Spleen (tissue), 11 donors: ENCODE measurements at regions not wholly inside any gene's neighbourhood (a gene's known extent, or its start where the extent isn't known, plus 50 kb on each side); places are given as distances from the start of the nearest gene placed in this dataset.

ENCODE experiments used
- DNase-seq: peaks from one replicate; pipeline ENCODE4 v3.0.0-alpha.2; 2020
- H3K27ac ChIP-seq, 8 donors: fragments of 200-600 bp; sonication (generic) in 7 of 8; 1 replicate in 4 of 8; 2 replicates in 4 of 8; pipeline versions ENCODE4 v1.5.0 to v1.8.0; 2016 to 2021; ENCODE audit warnings: inconsistent platforms in 4 of 8, mild to moderate bottlenecking in 4 of 8, moderate library complexity in 1 of 8
- H3K27me3 ChIP-seq, 7 donors: fragments of 200-600 bp; sonication (generic) in 6 of 7; replicated peaks in 1 of 7; 1 replicate in 4 of 7; 2 replicates in 3 of 7; pipeline versions ENCODE4 v1.5.0 to v1.8.0; 2016 to 2021; ENCODE audit warnings: inconsistent platforms in 3 of 7, mild to moderate bottlenecking in 1 of 7
- H3K36me3 ChIP-seq, 6 donors: fragments of 200-600 bp; sonication (generic) in 5 of 6; 1 replicate in 4 of 6; 2 replicates in 2 of 6; pipeline versions ENCODE4 v1.5.0 to v1.8.0; 2016 to 2021; ENCODE audit warnings: inconsistent platforms in 2 of 6
- H3K4me1 ChIP-seq, 6 donors: fragments of 200-600 bp; sonication (generic) in 5 of 6; 1 replicate in 3 of 6; 2 replicates in 3 of 6; pipeline versions ENCODE4 v1.5.0 to v1.8.0; 2016 to 2021; ENCODE audit warnings: inconsistent platforms in 3 of 6
- H3K4me3 ChIP-seq, 8 donors: fragments of 200-600 bp; sonication (generic) in 7 of 8; 1 replicate in 4 of 8; 2 replicates in 4 of 8; pipeline versions ENCODE4 v1.5.0 to v1.8.0; 2016 to 2021; ENCODE audit warnings: inconsistent platforms in 4 of 8, mild to moderate bottlenecking in 4 of 8, moderate library complexity in 2 of 8
- H3K9me3 ChIP-seq, 8 donors: fragments of 200-600 bp; sonication (generic) in 7 of 8; 1 replicate in 4 of 8; 2 replicates in 4 of 8; pipeline versions ENCODE4 v1.5.0 to v1.8.0; 2016 to 2021; ENCODE audit warnings: inconsistent platforms in 4 of 8
- POLR2A ChIP-seq, 3 donors: fragments of 450-650 bp; IDR thresholded peaks; one replicate each; pipeline ENCODE4 v1.5.1; 2017; ENCODE audit warnings: antibody characterized with exemption in 3 of 3, mild to moderate bottlenecking in 1 of 3
- POLR2AphosphoS5 ChIP-seq, 3 donors: sonication (generic); formaldehyde crosslinking; IDR thresholded peaks; one replicate each; pipeline ENCODE4 v1.5.1; 2017; ENCODE audit warnings: antibody characterized with exemption in 3 of 3
- WGBS, 5 donors: extraction: QIAGEN DNeasy Blood & Tissue Kit in 3 of 5; methylation state at CpG; one replicate each; pipeline versions ENCODE4 v1.1.5 to v1.1.7; 2013 to 2018; 5-methylcytosine and 5-hydroxymethylcytosine counted together
- intact Hi-C: fragments of 100-400 bp; cut with DNase I; formaldehyde crosslinking; loops from one replicate; pipeline ENCODE4 v1.15.0; 2023; ENCODE audit warnings: low total_unique reads
- TF ChIP-seq, protein P1 (sequence below), 11 experiments: fragments of 200-600 bp in 7 of 11; fragments of 450-650 bp in 4 of 11; sonication (generic) in 4 of 11; IDR thresholded peaks in 8 of 11; conservative IDR thresholded peaks in 3 of 11; 1 replicate in 7 of 11; 2 replicates in 4 of 11; pipeline versions ENCODE4 v1.4.0 to v1.8.0; 2016 to 2021; ENCODE audit warnings: antibody characterized with exemption in 11 of 11, inconsistent platforms in 4 of 11, mild to moderate bottlenecking in 1 of 11
- donor health status: healthy with polysubstance abuse.
- donor health status: DM: no; HTN: no; CAD: no; lungs with moderate emphysema.
- donor health status: DM: no; HTN: no; CAD: no.
- donor health status: Bipolar disorder and iron deficiency.
- donor health status: healthy.
- donor health status: DM: no; HTN: no; CAD: no.
- donor health status: DM: yes; HTN: yes; CAD: no.

DNA sequence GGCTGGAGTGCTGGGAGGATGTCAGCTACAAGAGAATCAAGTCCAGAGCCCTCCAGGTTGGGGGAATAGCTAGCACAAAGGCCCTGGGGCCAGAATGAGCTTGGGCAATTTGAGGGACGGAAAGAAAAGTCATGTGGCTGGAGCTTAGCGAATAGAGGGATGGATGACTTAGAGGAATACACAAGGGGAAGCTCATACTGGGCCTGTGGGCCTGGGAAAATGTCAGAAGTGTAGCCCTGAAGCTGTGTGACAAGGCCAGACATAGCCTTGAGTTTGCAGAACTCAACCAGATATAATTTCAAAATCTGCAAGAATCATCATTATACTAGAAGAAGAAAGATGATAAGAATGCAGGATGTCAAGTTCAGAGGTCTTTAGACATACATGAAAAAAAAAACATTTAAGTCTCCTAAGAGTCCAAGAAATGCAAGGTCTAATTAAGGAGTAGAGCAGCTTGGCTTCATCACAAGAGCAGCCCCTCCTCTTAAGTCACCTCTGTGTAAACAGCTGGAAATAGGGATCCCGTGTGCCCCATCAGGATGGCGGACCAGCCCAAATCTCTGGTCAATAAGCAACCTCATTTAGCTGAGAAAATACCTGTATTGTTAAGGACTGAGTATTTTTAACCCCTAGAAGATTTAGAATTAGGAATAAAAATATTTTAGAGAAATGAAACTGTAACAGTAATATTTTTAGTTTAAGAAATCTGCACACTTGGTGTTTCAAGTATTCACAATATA is 66.6 kb downstream of the ABCC12 start:
- H3K4me1 ChIP-seq: no peaks in the 10 kb centered on the region
- peaks cover 0 to 21% (median 0%) of the 10 kb centered on the region in 7 donors for H3K27me3 ChIP-seq
- H3K36me3 ChIP-seq: no peaks in the 10 kb centered on the region
- H3K4me3 ChIP-seq: no peak overlapping the region
- intact Hi-C loops: no loop called here
- no peaks in the 10 kb centered on the region for H3K9me3 ChIP-seq
- 75 to 82% (median 78%) methylated on average over 4 of the region's 4 CpGs for WGBS, 5 donors
- TF ChIP-seq, protein P1, sequence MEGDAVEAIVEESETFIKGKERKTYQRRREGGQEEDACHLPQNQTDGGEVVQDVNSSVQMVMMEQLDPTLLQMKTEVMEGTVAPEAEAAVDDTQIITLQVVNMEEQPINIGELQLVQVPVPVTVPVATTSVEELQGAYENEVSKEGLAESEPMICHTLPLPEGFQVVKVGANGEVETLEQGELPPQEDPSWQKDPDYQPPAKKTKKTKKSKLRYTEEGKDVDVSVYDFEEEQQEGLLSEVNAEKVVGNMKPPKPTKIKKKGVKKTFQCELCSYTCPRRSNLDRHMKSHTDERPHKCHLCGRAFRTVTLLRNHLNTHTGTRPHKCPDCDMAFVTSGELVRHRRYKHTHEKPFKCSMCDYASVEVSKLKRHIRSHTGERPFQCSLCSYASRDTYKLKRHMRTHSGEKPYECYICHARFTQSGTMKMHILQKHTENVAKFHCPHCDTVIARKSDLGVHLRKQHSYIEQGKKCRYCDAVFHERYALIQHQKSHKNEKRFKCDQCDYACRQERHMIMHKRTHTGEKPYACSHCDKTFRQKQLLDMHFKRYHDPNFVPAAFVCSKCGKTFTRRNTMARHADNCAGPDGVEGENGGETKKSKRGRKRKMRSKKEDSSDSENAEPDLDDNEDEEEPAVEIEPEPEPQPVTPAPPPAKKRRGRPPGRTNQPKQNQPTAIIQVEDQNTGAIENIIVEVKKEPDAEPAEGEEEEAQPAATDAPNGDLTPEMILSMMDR (IDR thresholded peaks at IDR 0.05 in 8 of 11, conservative IDR thresholded peaks at IDR 0.05 in 3 of 11): no peak
- TF ChIP-seq POLR2AphosphoS5 (IDR thresholded peaks at IDR 0.05): no peak
- no peak for TF ChIP-seq POLR2A (IDR thresholded peaks at IDR 0.05)
- no peak overlapping the region for H3K27ac ChIP-seq
- DNase-seq: no peak

DNA sequence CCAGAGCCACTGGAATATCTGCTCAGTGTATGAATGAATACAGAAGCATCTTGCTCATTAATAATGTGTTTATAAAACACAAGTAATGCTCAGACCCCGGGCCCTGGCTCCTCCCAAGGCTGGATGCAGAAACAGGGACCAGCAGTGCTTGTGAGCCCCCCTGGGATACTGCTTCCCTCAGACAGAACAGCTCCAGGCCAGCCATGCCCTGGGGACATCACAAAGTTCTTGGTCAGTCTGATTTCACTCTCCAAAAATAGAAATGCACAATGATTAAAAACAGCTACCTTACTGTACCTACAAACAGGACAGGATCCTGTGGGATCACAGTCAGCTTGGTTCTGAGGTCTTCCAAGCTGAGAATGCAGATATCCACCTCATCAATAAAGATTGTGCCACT is 68.2 kb downstream of the ABCC12 start:
- no peak overlapping the region for H3K27ac ChIP-seq
- H3K9me3 ChIP-seq: no peaks in the 10 kb centered on the region
- intact Hi-C loops: no loop called here
- no peak for DNase-seq
- H3K36me3 ChIP-seq: no peaks in the 10 kb centered on the region
- TF ChIP-seq POLR2AphosphoS5 (IDR thresholded peaks at IDR 0.05) (no peak), POLR2A (IDR thresholded peaks at IDR 0.05) (no peak)
- TF ChIP-seq, protein P1 (IDR thresholded peaks at IDR 0.05 in 8 of 11, conservative IDR thresholded peaks at IDR 0.05 in 3 of 11): no peak
- whole genome bisulfite sequencing, 5 donors: 38 to 81% (median 69%) methylated on average over 1 of the region's 1 CpG
- no peak overlapping the region for H3K4me3 ChIP-seq
- H3K4me1 ChIP-seq: no peaks in the 10 kb centered on the region
- peaks cover 0 to 17% (median 0%) of the 10 kb centered on the region in 7 donors for H3K27me3 ChIP-seq

DNA sequence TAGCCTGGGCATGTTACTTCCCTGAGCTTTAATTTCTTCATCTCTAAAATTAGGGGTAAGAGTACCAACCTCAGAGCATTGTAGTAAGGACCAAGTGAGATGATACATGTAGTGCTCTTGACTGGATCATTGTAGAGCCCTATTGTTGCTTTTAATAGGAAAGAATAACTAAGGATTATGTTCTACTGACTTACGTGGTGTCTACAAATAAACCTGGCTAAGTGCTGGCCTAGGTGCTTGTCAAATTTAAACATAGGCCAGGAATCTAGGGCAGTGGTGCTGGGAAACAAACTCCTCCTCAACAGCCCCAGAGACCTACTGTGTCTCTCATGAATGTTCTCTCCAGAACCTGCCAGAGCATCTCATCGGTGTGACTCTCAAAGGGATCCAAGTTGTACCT is 69.4 kb downstream of the ABCC12 start:
- no peak for TF ChIP-seq POLR2A (IDR thresholded peaks at IDR 0.05)
- TF ChIP-seq, protein P1 (IDR thresholded peaks at IDR 0.05 in 8 of 11, conservative IDR thresholded peaks at IDR 0.05 in 3 of 11): no peak
- TF ChIP-seq POLR2AphosphoS5 (IDR thresholded peaks at IDR 0.05): no peak
- H3K4me3 ChIP-seq: no peak overlapping the region
- H3K36me3 ChIP-seq: no peaks in the 10 kb centered on the region
- no peak for DNase-seq
- WGBS, 5 donors: 86 to 95% (median 89%) methylated on average over 2 of the region's 2 CpGs
- no peaks in the 10 kb centered on the region for H3K4me1 ChIP-seq
- intact Hi-C loops: no loop called here
- H3K27me3 ChIP-seq: peaks cover 0 to 17% (median 0%) of the 10 kb centered on the region in 7 donors
- H3K27ac ChIP-seq: no peak overlapping the region
- no peaks in the 10 kb centered on the region for H3K9me3 ChIP-seq

DNA sequence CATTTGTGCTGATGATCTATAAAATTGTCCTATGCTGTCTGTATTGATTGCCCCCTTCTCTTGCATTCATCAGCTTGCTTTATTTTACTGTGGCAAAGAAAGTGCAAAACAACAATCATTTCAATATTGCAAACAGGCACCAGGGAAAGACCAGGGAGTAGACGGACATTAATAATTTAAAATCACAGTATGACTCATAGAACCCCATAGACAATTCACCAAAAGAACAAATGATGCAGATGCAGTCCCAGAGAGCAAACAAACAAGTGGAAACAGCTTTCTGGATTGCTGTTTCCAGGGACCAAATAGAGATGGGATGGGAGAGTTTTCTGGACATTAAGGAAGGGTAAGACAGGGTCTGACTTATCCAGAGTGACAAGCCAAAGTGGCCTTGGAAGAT is 70.1 kb downstream of the ABCC12 start:
- intact Hi-C loops: no loop called here

More for the DNA sequence above, 70.1 kb downstream of the ABCC12 start:
- H3K9me3 ChIP-seq: no peaks in the 10 kb centered on the region
- H3K36me3 ChIP-seq: no peaks in the 10 kb centered on the region
- H3K27ac ChIP-seq: no peak overlapping the region
- peaks cover 0 to 11% (median 0%) of the 10 kb centered on the region in 7 donors for H3K27me3 ChIP-seq
- no peak for DNase-seq
- no peaks in the 10 kb centered on the region for H3K4me1 ChIP-seq
- H3K4me3 ChIP-seq: no peak overlapping the region
- TF ChIP-seq, protein P1 (IDR thresholded peaks at IDR 0.05 in 8 of 11, conservative IDR thresholded peaks at IDR 0.05 in 3 of 11): no peak
- TF ChIP-seq POLR2AphosphoS5 (IDR thresholded peaks at IDR 0.05): no peak
- no peak for TF ChIP-seq POLR2A (IDR thresholded peaks at IDR 0.05)
- 56 to 86% (median 77%) methylated on average over 1 of the region's 1 CpG for WGBS, 5 donors
